Left cardiac atrium (tissue), 4 donors: ENCODE measurements at regions not wholly inside any gene's neighbourhood (a gene's known extent, or its start where the extent isn't known, plus 50 kb on each side); places are given as distances from the start of the nearest gene placed in this dataset.
"Not testable (repeated sequence)": the region's sequence is repeated elsewhere in the genome, so short reads cannot be mapped to it uniquely, and the experiment has no call there.

Experiments
- ATAC-seq, 2 donors: fragments of 200-7000 bp; cut with Tn5 transposase; one replicate each; pipeline ENCODE4 v1.9.1; 2020; ENCODE audit warnings: mild to moderate bottlenecking in 2 of 2, moderate library complexity in 2 of 2
- DNase-seq: peaks from one replicate; pipeline ENCODE4 v3.0.0-alpha.2; 2020
- intact Hi-C, 2 donors: fragments of 100-400 bp; cut with DNase I; formaldehyde crosslinking; loops; one replicate each; pipeline versions ENCODE4 v1.14.1 to v1.15.1; 2022 to 2023
- donor health status: DM: no; HTN: yes; CAD: no.
- donor health status: DM: no; HTN: yes; CAD: no; lungs with severe emphysema.
- donor health status: DM: yes; HTN: yes; CAD: no.
- donor health status: Dilated cardiomyopathy.

DNA sequence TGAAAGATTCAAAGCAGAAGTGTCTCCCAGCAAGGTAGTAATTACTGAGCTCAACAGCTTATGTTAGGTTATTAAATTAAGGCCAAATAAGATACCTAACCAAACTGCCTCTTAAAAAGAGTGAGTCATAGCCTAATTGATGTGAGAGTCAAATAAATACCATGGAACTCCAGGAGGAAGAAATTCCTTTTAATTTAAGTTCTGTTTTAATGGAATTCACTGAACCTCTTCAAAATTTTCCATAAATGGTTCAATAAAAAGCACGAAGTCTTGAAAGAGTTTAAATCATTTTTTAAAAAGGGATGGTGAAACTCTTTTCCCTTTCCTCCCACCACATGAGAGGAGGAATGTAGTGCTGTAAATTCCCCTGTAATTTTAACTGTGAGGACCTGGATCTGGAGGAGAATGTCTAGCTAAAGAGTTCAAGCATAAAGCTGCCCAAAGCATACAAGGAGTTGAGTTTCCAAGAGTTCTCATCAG is 180.8 kb upstream of the MMADHC start:
- intact Hi-C loops, result no loop called here
- ATAC-seq, result peak in 1 of 2 donors; percentile 57
- no peak for DNase-seq

DNA sequence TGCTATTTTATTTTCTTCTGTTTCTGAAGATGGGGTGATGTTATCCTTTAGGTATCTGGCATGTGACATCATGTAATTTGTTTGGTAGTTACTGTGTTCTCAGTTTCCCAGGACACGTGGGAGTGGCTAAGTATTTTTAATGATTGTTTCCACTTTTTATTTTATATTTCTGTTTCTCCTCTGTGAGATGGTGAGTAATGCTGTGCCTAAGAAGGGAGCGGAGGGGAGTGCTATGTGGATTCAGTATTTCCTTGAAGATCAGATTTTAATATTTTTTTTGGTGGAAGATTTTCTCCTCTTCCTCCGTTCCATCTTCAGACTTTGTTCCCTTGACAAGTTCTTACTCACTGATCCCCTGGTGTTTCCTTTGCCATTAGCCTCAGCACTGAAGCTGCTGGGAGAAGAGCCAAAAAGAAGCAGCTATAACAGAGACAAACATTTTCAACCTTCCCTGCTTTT is 180.0 kb upstream of the MMADHC start:
- intact Hi-C loops, result no loop called here
- ATAC-seq (peak in 1 of 2 donors; percentile 66), DNase-seq (no peak)

DNA sequence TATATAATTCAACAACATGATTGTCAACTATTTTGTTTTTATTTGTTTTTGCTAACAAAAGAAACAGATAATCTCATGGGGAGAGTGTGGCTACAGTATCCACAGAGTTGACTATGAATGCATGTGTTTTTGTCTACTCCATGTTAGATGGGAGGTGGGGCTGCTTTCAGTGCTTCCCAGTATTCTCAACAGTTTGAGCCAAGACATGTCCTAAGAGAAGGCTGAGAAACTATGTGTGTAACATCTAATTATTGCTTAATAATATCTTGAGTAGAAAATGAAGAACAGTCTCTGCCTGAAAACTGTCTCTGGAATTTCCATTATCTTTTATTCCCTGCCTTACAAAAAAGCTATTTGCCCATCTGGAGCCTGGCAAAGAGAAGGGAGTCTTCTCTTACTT is 178.8 kb upstream of the MMADHC start:
- ATAC-seq (peak in 1 of 2 donors; percentile 63), DNase-seq (no peak)
- intact Hi-C loops, result no loop called here

DNA sequence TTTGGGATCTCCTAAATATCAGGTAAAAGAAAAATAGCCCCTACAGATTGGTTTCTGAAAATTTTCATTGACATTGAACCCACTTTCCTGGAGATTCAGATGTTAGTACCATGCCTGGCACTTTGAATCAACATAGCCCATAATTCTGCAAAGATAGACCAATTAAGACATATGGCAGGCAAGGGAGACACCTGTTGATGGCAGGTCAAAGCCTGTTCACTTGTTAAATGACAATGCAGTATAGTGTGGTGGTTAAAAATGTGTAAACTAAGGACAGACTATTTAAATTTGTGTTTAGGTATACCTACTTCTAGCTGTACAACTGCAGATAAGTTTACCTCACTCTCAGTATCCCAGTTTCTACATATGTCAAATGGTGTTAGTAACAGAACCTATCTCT is 178.1 kb upstream of the MMADHC start:
- ATAC-seq, result no peak
- no peak for DNase-seq
- intact Hi-C loops, result no loop called here

DNA sequence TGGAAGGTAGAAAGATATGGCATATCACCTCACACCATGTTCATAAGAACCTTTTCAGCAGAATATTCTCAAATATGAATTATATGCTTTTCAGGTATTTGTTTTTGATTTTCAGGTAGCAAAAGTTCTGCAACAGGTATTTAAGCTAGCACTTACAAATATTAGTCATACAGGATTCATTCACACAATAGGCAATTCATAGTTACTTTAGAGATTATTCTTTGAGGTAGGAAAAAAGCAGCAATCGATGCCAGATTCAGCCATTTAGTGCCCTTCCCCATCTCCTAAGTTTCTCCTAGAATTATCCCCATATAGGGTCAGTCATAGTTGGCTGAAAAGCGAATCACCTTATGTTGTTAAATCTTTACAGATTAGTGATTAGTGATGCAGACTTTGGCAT is 177.4 kb upstream of the MMADHC start:
- no peak for DNase-seq
- intact Hi-C loops, result no loop called here
- ATAC-seq, result no peak

DNA sequence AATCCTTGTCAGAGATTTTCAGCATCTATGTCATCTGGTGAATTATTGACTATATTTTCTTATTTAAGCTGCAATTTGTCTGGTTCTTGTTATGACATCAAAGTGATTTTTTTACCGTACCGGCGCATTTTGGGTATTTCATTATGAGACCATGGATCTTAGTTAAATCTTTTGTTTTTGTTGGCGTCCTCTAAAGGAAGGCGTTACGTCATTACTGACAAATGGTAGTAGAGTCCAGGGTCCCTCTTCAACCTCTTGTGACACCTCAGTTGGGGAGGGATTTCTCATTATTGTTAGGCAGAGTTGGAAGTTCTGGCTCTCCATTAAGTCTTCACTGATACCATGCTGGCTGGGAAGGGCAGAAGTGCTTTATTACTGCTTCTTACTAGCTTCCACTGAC is 175.8 kb upstream of the MMADHC start:
- DNase-seq (no peak), ATAC-seq (no peak)
- intact Hi-C loops, result no loop called here

DNA sequence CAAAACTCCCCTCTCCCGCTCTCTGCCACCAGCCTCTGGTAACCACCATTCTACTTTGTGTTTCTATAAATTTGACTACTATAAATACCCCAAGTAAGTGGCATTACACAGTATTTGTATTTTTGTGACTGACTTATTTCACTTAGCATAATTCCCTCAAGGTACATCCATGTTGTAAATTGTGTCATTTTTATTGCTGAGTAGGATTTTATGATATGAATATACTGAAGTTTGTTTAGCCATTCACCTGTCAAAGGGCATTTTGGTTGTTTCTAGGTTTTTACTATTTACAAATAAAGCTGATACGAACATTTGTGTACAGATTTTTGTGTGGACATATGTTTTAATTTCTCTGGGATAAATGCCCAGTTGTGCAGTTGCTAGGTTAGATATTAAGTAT is 174.0 kb upstream of the MMADHC start:
- no peak for ATAC-seq
- no peak for DNase-seq
- intact Hi-C loops, result no loop called here

DNA sequence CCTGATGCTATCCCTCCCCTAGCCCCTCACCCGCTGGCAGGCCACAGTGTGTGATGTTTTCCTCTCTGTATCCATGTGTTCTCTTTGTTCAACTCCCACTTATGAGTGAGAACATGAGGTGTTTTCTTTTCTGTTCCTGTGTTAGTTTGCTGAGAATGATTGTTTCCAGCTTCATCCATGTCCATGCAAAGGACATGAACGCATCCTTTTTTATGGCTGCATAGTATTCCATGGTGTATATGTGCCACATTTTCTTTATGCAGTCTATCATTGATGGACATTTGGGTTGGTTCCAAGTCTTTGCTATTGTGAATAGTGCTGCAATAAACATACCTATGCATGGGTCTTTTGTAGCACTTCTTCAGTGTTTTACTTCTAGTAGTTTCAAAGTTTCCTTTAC is 171.8 kb upstream of the MMADHC start:
- intact Hi-C loops, ATAC-seq, DNase-seq: not testable (repeated sequence)

DNA sequence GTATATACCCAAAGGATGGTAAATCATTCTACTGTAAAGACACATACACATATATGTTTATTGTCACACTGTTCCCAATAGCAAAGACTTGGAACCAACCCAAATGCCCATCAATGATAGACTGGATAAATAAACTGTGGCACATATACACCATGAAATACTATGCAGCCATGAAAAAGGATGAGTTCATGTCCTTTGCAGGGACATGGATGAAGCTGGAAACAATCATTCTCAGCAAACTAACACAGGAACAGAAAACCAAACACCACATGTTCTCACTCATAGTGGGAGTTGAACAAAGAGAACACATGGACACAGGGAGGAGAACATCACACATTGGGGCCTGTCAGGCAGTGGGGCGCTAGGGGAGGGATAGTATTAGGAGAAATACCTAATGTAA is 167.1 kb upstream of the MMADHC start:
- ATAC-seq, intact Hi-C loops, DNase-seq: not testable (repeated sequence)

DNA sequence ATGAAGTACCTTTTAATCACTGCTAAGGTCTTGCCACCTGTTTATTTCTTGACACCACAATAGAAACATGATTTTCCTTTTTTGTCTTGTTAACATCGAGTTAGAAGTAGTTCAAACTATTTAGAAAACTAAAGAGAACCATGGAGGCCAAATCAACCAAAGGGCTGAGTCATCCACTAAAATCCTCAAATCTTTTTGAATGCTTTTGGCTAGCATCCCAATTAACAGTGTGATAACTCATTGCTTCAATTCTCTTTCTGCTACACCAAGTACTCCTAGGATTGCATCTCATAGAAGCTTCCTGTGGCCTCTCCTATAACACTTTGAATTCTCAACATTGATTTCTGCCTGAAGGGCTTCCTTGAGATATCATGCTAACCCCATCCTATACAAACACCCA is 159.9 kb upstream of the MMADHC start:
- ATAC-seq, result no peak
- intact Hi-C loops, result no loop called here
- DNase-seq, result no peak

DNA sequence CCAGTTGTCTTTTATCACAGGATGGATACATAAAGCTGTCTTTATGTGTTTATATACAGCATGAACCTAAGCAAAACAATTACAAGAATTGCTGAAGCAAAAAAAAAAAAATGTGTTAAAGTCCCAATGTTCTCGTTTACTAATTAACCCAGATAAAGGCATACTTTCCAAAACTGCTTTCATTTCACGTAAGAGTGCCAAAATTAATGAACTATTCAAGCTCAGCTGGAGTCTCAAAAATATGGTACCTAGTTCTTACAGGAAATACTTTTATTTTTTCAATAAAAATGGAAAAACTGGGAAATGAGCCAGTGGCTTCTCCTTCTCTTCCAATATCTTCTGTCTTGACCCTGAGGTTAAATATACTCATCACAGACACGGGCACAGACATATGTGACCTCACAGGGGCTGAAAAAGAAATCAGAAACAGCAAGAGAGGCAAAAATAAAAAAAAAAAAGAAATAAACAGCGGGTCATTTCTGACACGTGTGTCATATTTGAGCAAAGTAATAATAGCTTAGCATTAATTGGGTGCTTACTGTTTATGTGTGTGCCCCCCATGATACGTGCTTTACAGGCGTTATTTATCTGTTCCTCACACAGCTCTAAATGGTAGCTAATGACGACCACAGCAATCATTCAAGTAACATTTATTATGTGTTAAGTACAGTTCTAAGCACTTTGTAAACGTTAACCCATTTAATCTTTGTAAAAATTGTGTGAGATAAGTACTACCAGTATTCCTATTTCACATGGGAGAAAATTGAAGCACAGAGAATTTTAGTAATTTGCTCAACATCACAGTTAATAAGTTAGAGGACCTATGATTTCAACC is 158.0 kb upstream of the MMADHC start:
- intact Hi-C loops, result no loop called here
- DNase-seq (no peak), ATAC-seq (no peak)

DNA sequence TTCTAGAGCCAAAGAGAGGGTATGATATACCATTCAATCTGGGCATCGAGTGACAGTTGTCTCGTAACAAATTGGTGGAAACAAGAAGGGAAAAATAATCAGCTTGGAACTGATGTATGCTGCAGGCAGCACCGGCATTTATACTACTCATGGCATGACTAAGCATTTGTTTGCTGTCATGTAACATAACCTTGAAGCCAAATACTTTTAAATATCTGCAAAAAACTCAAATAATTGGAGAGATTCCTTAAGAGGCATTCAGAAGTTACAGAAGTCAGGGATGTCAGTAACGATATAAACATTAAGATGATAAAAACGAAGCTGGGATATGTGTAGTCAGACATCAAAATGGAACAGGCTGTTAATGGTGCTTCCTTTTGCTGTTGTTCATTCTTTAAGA is 157.3 kb upstream of the MMADHC start:
- peak in 1 of 2 donors; percentile 46 for ATAC-seq
- no peak for DNase-seq
- intact Hi-C loops, result no loop called here

DNA sequence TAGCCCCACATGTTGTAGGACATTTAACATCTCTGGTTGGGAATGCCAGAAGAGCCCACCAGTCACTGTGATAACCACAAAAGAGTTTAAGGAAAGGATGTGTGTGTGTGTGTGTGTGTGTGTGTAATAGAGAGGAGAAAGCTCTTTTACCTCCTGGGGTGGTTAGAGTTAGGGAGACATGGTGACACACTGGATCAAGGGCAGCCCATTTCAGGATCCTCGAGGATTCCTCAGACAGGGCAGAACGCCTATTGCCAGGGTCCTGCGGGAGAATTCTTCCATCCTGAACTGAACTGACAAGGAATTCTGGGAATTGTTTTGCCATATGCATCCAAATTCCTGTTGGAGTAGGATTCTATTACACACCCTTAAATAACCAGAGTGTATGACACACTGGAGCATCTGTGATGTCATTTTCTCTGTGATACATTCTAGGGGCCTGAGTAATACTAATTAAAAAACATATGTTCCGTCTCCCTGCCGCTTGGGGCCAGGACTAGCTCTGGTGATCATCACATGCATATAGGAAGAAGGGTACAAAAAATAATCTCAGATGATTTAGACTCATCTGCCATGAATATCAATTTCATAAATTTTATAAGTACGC is 156.4 kb upstream of the MMADHC start:
- intact Hi-C loops, result no loop called here
- ATAC-seq, result no peak
- DNase-seq, result no peak

DNA sequence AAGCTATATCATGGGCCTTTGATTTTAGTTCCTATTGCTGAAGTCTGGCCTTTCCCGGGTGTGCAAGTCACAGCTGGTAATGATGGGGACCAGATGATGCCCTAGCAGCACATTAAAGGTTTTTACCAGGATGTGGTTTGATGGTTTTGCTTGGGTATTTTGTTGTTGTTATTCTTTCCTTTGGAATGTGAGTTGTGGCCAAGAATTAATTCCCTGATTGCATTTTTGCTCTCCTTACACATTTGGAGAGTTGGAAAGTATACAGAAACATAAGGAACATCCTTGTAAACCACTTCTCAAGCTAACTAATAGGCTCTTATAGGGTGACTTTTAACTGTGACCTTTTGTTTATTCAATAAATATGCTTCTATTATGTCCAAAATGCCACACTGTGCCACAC is 154.1 kb upstream of the MMADHC start:
- intact Hi-C loops, result no loop called here
- no peak for DNase-seq

DNA sequence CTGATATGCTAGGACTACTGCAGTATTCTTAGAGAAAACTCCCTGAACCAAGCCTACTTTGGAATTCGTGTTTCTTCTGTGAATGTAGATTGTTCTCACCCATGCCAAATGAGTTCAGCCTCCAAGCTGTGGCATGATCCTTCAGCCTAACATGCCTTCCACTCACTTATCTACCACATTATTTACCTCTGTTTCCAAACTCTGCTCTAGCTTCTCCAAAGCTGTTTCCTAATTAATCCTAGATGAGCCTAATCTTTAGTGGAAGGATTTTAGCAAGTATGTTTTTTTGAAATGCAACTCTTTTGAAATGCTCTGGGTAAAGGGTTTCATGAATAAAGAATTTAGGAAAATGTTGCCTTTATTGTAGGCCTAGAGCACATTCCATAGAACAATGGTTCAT is 152.9 kb upstream of the MMADHC start:
- no peak for ATAC-seq
- intact Hi-C loops, result no loop called here
- no peak for DNase-seq

More for the DNA sequence above, 154.1 kb upstream of the MMADHC start:
- no peak for ATAC-seq

DNA sequence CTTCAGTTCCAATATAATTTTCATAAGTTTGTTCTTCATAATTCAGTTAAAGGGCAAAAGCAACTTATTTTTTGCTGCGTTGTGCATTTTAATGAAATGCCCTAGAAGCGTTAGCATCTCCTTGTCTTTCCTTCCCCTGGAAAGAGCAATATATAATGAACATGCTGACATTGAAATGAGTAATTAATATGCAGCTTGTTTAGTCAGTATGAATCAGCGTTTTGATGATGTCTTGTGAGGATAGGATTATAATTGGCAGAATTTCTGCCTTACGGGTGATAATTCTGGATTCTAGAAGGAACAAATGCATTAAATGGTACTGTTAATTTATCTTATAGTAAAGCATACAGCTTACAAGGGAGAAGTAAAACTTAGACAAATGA is 152.3 kb upstream of the MMADHC start:
- intact Hi-C loops, result no loop called here
- no peak for ATAC-seq
- DNase-seq, result no peak

DNA sequence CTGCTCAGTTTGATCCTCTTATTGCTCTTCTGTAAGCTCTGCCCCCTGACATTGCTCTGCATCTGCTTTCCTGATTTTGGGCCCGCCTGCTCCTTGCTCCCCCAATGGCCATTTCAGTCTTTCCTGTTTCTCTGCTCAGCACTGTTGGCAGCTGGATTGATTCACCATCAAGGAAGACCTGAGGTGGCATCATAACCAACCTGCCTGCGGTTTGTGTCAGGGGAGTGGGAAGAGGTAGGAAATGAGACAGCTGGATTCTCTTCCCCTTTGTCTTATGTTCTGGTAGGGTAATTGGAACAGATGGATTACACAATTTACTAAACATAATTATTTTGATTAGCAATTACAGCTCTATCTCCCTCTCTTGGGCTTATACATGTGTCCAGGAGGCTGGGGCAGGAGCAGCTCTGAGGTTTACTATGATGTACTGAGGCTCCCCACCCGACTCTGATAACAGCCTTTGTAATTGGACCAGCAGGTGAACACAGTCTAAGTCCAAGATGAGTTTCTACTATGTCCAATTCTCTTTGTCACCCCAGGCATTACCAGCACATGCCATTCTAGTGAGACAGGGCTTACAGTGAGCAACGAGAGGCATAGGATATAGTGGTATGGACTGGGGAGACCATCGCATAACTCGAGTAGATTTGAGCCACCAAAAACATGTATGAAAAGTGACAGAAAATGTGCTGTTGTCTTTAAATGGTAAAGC is 151.8 kb upstream of the MMADHC start:
- ATAC-seq (no peak), DNase-seq (no peak)
- intact Hi-C loops, result no loop called here

DNA sequence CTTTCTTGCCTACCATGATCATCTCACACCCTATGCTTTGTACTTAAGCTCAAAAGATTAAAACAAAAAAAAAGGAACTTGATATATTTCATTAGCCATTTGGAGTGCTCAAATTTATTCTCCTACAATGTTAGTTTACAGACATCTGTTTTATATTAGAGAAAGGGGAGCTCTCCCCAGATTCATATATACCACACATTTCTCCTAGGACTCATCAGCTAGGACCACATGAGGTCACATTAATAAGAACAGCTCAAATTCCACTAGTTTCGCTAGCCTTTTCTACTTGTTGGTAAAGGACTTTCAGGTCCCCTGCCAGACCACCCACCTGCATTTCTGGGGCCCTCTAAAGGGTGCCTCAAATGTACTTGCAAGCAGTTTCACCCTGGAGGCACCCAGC is 151.2 kb upstream of the MMADHC start:
- no peak for DNase-seq
- intact Hi-C loops, result no loop called here

DNA sequence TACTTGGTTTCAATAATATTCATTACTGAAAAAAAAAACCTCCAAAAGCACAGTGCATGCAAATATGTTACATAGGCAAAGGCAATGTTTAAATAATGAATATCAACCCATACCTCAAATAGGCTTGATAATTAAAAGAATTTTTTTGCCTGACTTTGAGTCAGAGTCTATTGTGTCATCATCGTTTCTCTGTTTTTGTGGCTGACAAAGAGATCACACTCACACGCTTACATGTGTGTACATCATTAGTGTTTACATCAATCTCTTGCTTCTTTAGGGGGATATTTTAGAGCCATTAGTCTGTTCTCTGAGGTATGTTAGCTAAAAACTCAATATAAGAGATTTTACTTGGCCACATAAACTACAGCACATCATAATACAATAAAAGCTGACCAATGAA is 150.3 kb upstream of the MMADHC start:
- intact Hi-C loops, result no loop called here
- DNase-seq (no peak), ATAC-seq (no peak)

More for the DNA sequence above, 151.2 kb upstream of the MMADHC start:
- ATAC-seq, result no peak

DNA sequence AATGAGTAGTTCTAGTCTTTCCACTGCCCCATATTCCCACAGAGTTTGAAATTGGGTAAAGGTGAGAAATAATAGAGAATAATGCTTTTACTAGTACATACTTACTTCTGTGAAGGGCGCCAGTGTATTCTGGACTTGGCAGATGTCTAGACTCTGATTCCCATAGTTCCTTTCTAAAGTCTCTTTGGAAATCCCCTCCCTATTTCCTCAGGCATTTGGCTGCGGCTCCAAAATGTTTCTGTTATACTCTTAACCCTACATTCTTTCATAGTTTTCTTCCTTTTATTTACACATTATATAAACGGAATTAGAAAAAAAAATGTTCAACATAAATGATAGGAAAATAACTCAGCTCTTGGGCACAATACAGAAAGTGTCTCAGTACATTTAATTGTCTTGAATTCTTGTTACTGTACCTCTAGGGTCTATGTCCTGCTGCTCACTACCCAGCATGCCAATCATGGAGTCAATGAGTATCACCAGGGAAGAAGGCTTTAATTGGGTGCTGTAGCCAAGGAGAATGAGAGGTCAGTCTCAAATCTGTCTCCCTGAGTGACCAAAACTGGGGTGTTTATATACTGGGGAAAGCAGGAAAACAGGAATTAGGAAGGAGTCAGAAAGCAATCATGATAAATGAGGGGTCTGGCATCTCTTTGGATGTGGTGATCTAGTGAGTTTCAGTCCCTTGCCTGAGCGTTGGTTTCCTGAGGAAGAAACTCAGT is 147.8 kb upstream of the MMADHC start:
- no peak for DNase-seq
- ATAC-seq, result no peak

More for the DNA sequence above, 147.8 kb upstream of the MMADHC start:
- intact Hi-C loops, result no loop called here
